ENCODE measurements at regions not wholly inside any gene's neighbourhood (a gene's known extent, or its start where the extent isn't known, plus 50 kb on each side); places are given as distances from the start of the nearest gene placed in this dataset.

GRCh38 chr5:145218019-145218418, 617.1 kb downstream of the PRELID2 start:
- no peak overlapping the region for H3K4me2 ChIP-seq (ENCODE audit: low read depth, low read length, poor library complexity, severe bottlenecking)
- H3K4me3 ChIP-seq (ENCODE audit: low read length, poor library complexity, severe bottlenecking): no peak overlapping the region
- H3K9me2 ChIP-seq (replicated peaks; ENCODE audit: low read depth, low read length): no peaks in the 10 kb centered on the region
- no peaks in the 10 kb centered on the region for H3K4me1 ChIP-seq (ENCODE audit: insufficient read depth, low read length, poor library complexity, severe bottlenecking)
- TF ChIP-seq, protein P1, sequence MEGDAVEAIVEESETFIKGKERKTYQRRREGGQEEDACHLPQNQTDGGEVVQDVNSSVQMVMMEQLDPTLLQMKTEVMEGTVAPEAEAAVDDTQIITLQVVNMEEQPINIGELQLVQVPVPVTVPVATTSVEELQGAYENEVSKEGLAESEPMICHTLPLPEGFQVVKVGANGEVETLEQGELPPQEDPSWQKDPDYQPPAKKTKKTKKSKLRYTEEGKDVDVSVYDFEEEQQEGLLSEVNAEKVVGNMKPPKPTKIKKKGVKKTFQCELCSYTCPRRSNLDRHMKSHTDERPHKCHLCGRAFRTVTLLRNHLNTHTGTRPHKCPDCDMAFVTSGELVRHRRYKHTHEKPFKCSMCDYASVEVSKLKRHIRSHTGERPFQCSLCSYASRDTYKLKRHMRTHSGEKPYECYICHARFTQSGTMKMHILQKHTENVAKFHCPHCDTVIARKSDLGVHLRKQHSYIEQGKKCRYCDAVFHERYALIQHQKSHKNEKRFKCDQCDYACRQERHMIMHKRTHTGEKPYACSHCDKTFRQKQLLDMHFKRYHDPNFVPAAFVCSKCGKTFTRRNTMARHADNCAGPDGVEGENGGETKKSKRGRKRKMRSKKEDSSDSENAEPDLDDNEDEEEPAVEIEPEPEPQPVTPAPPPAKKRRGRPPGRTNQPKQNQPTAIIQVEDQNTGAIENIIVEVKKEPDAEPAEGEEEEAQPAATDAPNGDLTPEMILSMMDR (conservative IDR thresholded peaks at IDR 0.05; ENCODE audit: low read length): no peak
- TF ChIP-seq EZH2phosphoT487 (IDR thresholded peaks at IDR 0.05; ENCODE audit: borderline replicate concordance): no peak
- H3K9ac ChIP-seq (ENCODE audit: low read depth, low read length, poor library complexity, severe bottlenecking): no peak overlapping the region
- no peaks in the 10 kb centered on the region for H3K9me3 ChIP-seq (ENCODE audit: insufficient read depth, low read depth, low read length)
- no peaks in the 10 kb centered on the region for H3K27me3 ChIP-seq (ENCODE audit: insufficient read depth, low read length, poor library complexity, severe bottlenecking)
- no peaks in the 10 kb centered on the region for H3K79me2 ChIP-seq (ENCODE audit: insufficient read depth, low read length)
- H2AFZ ChIP-seq (ENCODE audit: low read length): no peak overlapping the region
- no peaks in the 10 kb centered on the region for H3K36me3 ChIP-seq (ENCODE audit: insufficient read depth, low read length)
- H4K20me1 ChIP-seq (ENCODE audit: insufficient read depth, low read length, poor library complexity, severe bottlenecking): no peaks in the 10 kb centered on the region
- no peaks in the 10 kb centered on the region for H3F3A ChIP-seq (ENCODE audit: low read depth)

GRCh38 chr5:145210020-145210419, 625.1 kb downstream of the PRELID2 start:
- Histone ChIP-seq H4K20me1 (ENCODE audit: insufficient read depth, low read length, poor library complexity, severe bottlenecking) (no peaks in the 10 kb centered on the region), H3K27me3 (ENCODE audit: insufficient read depth, low read length, poor library complexity, severe bottlenecking) (no peaks in the 10 kb centered on the region), H3K4me2 (ENCODE audit: low read depth, low read length, poor library complexity, severe bottlenecking) (no peak overlapping the region), H3K4me1 (ENCODE audit: insufficient read depth, low read length, poor library complexity, severe bottlenecking) (no peaks in the 10 kb centered on the region), H3K4me3 (ENCODE audit: low read length, poor library complexity, severe bottlenecking) (no peak overlapping the region), H2AFZ (ENCODE audit: low read length) (no peak overlapping the region), H3K9me3 (ENCODE audit: insufficient read depth, low read depth, low read length) (no peaks in the 10 kb centered on the region), H3K9me2 (replicated peaks; ENCODE audit: low read depth, low read length) (0 out of 2 replicates have a peak, but pooled peaks cover 4% of the 10 kb centered on the region), H3F3A (ENCODE audit: low read depth) (no peaks in the 10 kb centered on the region), H3K79me2 (ENCODE audit: insufficient read depth, low read length) (no peaks in the 10 kb centered on the region), H3K9ac (ENCODE audit: low read depth, low read length, poor library complexity, severe bottlenecking) (no peak overlapping the region), H3K36me3 (ENCODE audit: insufficient read depth, low read length) (no peaks in the 10 kb centered on the region)
- no peak for TF ChIP-seq EZH2phosphoT487 (IDR thresholded peaks at IDR 0.05; ENCODE audit: borderline replicate concordance)
- TF ChIP-seq, protein P1 (conservative IDR thresholded peaks at IDR 0.05; ENCODE audit: low read length): no peak

- no peaks in the 10 kb centered on the region for H3K27me3 ChIP-seq (ENCODE audit: insufficient read depth, low read length, poor library complexity, severe bottlenecking)
- H3K4me1 ChIP-seq (ENCODE audit: insufficient read depth, low read length, poor library complexity, severe bottlenecking): no peaks in the 10 kb centered on the region
- no peak overlapping the region for H2AFZ ChIP-seq (ENCODE audit: low read length)
- H3K4me3 ChIP-seq (ENCODE audit: low read length, poor library complexity, severe bottlenecking): no peak overlapping the region
- H4K20me1 ChIP-seq (ENCODE audit: insufficient read depth, low read length, poor library complexity, severe bottlenecking): no peaks in the 10 kb centered on the region
- 0 out of 2 replicates have a peak, but pooled peaks cover 4% of the 10 kb centered on the region for H3K9me2 ChIP-seq (replicated peaks; ENCODE audit: low read depth, low read length)
- TF ChIP-seq, protein P1 (conservative IDR thresholded peaks at IDR 0.05; ENCODE audit: low read length): no peak
- TF ChIP-seq EZH2phosphoT487 (IDR thresholded peaks at IDR 0.05; ENCODE audit: borderline replicate concordance): no peak
- no peak overlapping the region for H3K4me2 ChIP-seq (ENCODE audit: low read depth, low read length, poor library complexity, severe bottlenecking)
- no peak overlapping the region for H3K9ac ChIP-seq (ENCODE audit: low read depth, low read length, poor library complexity, severe bottlenecking)
- H3K79me2 ChIP-seq (ENCODE audit: insufficient read depth, low read length): no peaks in the 10 kb centered on the region
- no peaks in the 10 kb centered on the region for H3K36me3 ChIP-seq (ENCODE audit: insufficient read depth, low read length)
- no peaks in the 10 kb centered on the region for H3F3A ChIP-seq (ENCODE audit: low read depth)
- no peaks in the 10 kb centered on the region for H3K9me3 ChIP-seq (ENCODE audit: insufficient read depth, low read depth, low read length)
Measured at GRCh38 chr5:145205546-145205945, 629.6 kb downstream of the PRELID2 start.
